ENCODE measurements at regions not wholly inside any gene's neighbourhood (a gene's known extent, or its start where the extent isn't known, plus 50 kb on each side); places are given as distances from the start of the nearest gene placed in this dataset.
"Not testable (repeated sequence)": the region's sequence is repeated elsewhere in the genome, so short reads cannot be mapped to it uniquely, and the experiment has no call there.

DNA sequence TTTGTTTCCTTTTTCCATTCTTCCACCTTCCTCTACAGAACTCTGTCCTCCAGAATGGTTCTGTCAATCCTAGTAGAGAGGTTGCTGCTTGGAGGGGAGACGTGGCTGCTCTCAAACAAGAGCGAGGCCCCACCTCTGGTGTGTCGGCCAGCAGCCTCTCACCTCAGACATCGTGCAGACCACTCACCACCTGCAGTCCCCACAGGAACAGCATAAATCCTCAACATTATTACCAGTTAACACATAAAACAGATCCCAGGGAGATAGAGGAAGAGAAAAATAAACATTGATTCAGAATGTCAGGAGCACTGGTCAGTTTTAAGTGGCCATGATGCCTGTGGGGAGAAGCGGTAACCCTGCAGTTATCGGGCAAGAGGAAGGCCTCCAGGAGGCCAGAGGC, 485.9 kb upstream of the DPP6 start (continued):
- TF ChIP-seq, protein P1, sequence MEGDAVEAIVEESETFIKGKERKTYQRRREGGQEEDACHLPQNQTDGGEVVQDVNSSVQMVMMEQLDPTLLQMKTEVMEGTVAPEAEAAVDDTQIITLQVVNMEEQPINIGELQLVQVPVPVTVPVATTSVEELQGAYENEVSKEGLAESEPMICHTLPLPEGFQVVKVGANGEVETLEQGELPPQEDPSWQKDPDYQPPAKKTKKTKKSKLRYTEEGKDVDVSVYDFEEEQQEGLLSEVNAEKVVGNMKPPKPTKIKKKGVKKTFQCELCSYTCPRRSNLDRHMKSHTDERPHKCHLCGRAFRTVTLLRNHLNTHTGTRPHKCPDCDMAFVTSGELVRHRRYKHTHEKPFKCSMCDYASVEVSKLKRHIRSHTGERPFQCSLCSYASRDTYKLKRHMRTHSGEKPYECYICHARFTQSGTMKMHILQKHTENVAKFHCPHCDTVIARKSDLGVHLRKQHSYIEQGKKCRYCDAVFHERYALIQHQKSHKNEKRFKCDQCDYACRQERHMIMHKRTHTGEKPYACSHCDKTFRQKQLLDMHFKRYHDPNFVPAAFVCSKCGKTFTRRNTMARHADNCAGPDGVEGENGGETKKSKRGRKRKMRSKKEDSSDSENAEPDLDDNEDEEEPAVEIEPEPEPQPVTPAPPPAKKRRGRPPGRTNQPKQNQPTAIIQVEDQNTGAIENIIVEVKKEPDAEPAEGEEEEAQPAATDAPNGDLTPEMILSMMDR (IDR thresholded peaks at IDR 0.05), result no peak
- no peak for TF ChIP-seq ZNF138 (CRISPR knock-in tag; conservative IDR thresholded peaks at IDR 0.05)
- TF ChIP-seq ZNF671 (CRISPR knock-in tag; IDR thresholded peaks at IDR 0.05), result no peak
- TF ChIP-seq FOXP1 (CRISPR knock-in tag; IDR thresholded peaks at IDR 0.05; ENCODE audit: borderline replicate concordance), result no peak
- TF ChIP-seq ZNF396 (CRISPR knock-in tag; IDR thresholded peaks at IDR 0.05; ENCODE audit: borderline replicate concordance), result no peak

DNA sequence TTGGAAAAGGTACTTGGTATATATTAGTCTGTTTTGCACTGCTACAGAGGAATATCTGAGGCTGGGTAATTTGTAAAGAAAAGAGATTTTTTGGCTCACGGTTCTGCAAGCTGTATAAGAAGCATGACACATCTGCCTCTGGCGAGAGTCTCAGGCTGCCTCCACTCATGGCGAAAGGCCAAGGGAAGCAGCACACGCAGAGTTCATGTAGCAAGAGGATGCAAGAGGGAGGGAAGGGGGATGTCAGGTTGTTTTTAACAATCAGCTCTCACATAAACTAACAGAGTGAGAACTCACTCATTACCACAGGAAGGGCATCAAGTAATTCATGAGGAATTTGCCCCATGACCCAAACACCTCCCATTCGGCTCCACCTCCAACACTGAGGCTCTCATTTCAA, 484.8 kb upstream of the DPP6 start:
- Mint-ChIP-seq H3K9me3 (peaks cover 93% of the 10 kb centered on the region), H3K27me3 (ENCODE audit: low read depth) (peaks cover 11% of the 10 kb centered on the region; the same call in 1 of the 2 replicates), H3K4me1 (no peaks in the 10 kb centered on the region), H3K27ac (no peak overlapping the region), H3K4me3 (no peak overlapping the region), H3K36me3 (peaks cover 83% of the 10 kb centered on the region)
- ChIA-PET CTCF (no interaction called here), POLR2A (no interaction called here)
- TF ChIP-seq, protein P2, sequence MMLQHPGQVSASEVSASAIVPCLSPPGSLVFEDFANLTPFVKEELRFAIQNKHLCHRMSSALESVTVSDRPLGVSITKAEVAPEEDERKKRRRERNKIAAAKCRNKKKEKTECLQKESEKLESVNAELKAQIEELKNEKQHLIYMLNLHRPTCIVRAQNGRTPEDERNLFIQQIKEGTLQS (CRISPR knock-in tag; conservative IDR thresholded peaks at IDR 0.05), result no peak
- TF ChIP-seq ZNF263 (CRISPR knock-in tag; IDR thresholded peaks at IDR 0.05; ENCODE audit: low read depth) (no peak), MXD4 (CRISPR knock-in tag; IDR thresholded peaks at IDR 0.05; ENCODE audit: borderline replicate concordance) (no peak)
- ATAC-seq (no peak), DNase-seq (ENCODE audit: low spot score) (no peak)

DNA sequence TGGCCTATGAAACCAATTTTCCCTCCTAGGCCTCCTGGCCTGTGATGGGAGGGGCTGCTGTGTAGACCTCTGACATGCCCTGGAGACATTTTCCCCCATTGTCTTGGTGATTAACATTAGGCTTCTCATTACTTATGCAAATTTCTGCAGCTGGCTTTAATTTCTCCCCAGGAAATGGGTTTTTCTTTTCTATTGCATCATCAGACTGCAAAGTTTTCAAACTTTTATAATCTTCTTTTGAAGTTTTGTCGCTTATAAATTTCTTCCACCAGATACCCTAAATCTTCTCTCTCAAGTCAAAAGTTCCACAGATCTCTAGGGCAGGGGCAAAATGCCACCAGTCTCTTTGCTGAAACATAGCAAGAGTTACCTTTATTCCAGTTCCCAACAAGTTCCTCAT, 482.7 kb upstream of the DPP6 start:
- CTCF ChIA-PET; H3K27ac Mint-ChIP-seq; H3K27me3 Mint-ChIP-seq (ENCODE audit: low read depth); H3K4me3 Mint-ChIP-seq; POLR2A ChIA-PET; ATAC-seq; DNase-seq (ENCODE audit: low spot score); H3K4me1 Mint-ChIP-seq: not testable (repeated sequence)
- peaks cover 86% of the 10 kb centered on the region for H3K9me3 Mint-ChIP-seq
- H3K36me3 Mint-ChIP-seq, result peaks cover 75% of the 10 kb centered on the region

DNA sequence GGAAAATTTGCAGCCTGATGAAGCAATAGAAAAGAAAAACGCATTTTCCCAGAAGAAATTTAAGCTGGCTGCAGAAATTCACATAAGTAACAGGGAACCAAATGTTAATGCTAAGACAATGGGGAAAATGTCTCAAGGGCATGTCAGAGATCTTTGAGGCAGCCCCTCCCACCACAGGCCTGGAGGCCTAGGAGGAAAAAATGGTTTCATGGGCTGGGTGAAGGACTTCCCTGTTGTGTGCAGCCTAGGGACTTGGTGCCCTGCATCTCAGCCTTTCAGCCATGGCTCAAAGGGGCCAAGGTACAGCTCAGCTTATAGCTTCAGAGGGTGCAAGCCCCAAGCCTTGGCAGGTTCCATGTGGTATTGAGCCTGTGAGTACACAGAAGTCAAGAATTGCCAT, 476.1 kb upstream of the DPP6 start:
- H3K27ac Mint-ChIP-seq, result no peak overlapping the region
- ChIA-PET POLR2A (no interaction called here), CTCF (interaction anchor here (0.7 kb wide), 1 partner anchor 1377 kb away, joined by 3 read pairs; no protein-coding TSS in a partner anchor)
- peaks cover 77% of the 10 kb centered on the region for H3K36me3 Mint-ChIP-seq
- H3K9me3 Mint-ChIP-seq, result peaks cover 85% of the 10 kb centered on the region
- TF ChIP-seq, protein P1 (IDR thresholded peaks at IDR 0.05), result no peak
- TF ChIP-seq, protein P3, sequence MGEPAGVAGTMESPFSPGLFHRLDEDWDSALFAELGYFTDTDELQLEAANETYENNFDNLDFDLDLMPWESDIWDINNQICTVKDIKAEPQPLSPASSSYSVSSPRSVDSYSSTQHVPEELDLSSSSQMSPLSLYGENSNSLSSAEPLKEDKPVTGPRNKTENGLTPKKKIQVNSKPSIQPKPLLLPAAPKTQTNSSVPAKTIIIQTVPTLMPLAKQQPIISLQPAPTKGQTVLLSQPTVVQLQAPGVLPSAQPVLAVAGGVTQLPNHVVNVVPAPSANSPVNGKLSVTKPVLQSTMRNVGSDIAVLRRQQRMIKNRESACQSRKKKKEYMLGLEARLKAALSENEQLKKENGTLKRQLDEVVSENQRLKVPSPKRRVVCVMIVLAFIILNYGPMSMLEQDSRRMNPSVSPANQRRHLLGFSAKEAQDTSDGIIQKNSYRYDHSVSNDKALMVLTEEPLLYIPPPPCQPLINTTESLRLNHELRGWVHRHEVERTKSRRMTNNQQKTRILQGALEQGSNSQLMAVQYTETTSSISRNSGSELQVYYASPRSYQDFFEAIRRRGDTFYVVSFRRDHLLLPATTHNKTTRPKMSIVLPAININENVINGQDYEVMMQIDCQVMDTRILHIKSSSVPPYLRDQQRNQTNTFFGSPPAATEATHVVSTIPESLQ (CRISPR knock-in tag; IDR thresholded peaks at IDR 0.05), result no peak
- TF ChIP-seq, protein P4, sequence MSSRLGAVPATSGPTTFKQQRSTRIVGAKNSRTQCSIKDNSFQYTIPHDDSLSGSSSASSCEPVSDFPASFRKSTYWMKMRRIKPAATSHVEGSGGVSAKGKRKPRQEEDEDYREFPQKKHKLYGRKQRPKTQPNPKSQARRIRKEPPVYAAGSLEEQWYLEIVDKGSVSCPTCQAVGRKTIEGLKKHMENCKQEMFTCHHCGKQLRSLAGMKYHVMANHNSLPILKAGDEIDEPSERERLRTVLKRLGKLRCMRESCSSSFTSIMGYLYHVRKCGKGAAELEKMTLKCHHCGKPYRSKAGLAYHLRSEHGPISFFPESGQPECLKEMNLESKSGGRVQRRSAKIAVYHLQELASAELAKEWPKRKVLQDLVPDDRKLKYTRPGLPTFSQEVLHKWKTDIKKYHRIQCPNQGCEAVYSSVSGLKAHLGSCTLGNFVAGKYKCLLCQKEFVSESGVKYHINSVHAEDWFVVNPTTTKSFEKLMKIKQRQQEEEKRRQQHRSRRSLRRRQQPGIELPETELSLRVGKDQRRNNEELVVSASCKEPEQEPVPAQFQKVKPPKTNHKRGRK (CRISPR knock-in tag; IDR thresholded peaks at IDR 0.05; ENCODE audit: borderline replicate concordance), result no peak
- TF ChIP-seq, protein P5, sequence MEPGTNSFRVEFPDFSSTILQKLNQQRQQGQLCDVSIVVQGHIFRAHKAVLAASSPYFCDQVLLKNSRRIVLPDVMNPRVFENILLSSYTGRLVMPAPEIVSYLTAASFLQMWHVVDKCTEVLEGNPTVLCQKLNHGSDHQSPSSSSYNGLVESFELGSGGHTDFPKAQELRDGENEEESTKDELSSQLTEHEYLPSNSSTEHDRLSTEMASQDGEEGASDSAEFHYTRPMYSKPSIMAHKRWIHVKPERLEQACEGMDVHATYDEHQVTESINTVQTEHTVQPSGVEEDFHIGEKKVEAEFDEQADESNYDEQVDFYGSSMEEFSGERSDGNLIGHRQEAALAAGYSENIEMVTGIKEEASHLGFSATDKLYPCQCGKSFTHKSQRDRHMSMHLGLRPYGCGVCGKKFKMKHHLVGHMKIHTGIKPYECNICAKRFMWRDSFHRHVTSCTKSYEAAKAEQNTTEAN (CRISPR knock-in tag; IDR thresholded peaks at IDR 0.05), result no peak
- TF ChIP-seq, protein P6, sequence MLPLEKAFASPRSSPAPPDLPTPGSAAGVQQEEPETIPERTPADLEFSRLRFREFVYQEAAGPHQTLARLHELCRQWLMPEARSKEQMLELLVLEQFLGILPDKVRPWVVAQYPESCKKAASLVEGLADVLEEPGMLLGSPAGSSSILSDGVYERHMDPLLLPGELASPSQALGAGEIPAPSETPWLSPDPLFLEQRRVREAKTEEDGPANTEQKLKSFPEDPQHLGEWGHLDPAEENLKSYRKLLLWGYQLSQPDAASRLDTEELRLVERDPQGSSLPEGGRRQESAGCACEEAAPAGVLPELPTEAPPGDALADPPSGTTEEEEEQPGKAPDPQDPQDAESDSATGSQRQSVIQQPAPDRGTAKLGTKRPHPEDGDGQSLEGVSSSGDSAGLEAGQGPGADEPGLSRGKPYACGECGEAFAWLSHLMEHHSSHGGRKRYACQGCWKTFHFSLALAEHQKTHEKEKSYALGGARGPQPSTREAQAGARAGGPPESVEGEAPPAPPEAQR (CRISPR knock-in tag; IDR thresholded peaks at IDR 0.05), result no peak
- TF ChIP-seq FOXP1 (CRISPR knock-in tag; IDR thresholded peaks at IDR 0.05; ENCODE audit: borderline replicate concordance), result no peak
- no peak for TF ChIP-seq FOXK1 (CRISPR knock-in tag; IDR thresholded peaks at IDR 0.05)
- TF ChIP-seq ZNF219 (CRISPR knock-in tag; IDR thresholded peaks at IDR 0.05; ENCODE audit: borderline replicate concordance), result no peak
- TF ChIP-seq, protein P7, sequence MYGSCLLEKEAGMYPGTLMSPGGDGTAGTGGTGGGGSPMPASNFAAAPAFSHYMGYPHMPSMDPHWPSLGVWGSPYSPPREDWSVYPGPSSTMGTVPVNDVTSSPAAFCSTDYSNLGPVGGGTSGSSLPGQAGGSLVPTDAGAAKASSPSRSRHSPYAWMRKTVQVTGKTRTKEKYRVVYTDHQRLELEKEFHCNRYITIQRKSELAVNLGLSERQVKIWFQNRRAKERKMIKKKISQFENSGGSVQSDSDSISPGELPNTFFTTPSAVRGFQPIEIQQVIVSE (CRISPR knock-in tag; IDR thresholded peaks at IDR 0.05; ENCODE audit: borderline replicate concordance), result no peak
- H3K4me3 Mint-ChIP-seq, result no peak overlapping the region
- H3K27me3 Mint-ChIP-seq (ENCODE audit: low read depth), result peaks cover 6% of the 10 kb centered on the region; the same call in 1 of the 2 replicates
- H3K4me1 Mint-ChIP-seq, result no peaks in the 10 kb centered on the region
- ATAC-seq, result no peak
- DNase-seq (ENCODE audit: low spot score), result no peak

Data from WTC11 (cell line).